GM12872 (cell line): ENCODE measurements at regions not wholly inside any gene's neighbourhood (a gene's known extent, or its start where the extent isn't known, plus 50 kb on each side); places are given as distances from the start of the nearest gene placed in this dataset.

ENCODE experiments used
- TF ChIP-seq, protein P1 (sequence below): IDR thresholded peaks from 3 replicates; pipeline ENCODE4 v1.5.1; 2011; ENCODE audit warnings: low read depth, mild to moderate bottlenecking, low read length, moderate library complexity; ENCODE audit not compliant: insufficient read depth

DNA sequence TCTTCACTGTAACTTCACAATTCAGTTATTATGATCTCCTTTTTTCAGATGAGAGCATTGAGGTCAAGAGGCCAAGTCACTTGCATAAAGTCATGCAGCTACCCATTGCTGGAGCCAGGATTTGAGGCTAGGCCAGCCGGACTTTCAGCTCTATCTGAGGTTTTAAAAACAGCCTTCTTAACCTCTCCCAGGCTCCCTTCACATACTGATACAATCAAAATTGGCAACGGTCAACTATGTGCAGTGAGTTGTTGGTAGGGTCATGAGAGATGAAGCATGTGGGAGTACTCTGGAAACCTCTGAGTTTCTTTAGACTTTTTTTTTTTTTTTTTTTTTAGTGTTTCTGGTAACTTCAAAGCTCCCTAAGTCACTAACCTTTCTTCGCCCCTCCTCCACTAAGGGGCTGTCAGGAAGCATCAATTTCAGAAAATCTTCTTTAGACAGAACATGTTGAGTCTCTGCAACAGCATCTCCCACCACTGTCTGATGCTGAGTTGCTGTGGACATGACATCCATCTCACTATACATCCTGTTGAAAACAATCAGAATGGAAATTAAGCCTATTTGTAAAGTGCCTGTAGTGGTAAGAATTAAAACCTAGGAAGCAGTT is 201.8 kb downstream of the SIPA1L2 start:
- TF ChIP-seq, protein P1, sequence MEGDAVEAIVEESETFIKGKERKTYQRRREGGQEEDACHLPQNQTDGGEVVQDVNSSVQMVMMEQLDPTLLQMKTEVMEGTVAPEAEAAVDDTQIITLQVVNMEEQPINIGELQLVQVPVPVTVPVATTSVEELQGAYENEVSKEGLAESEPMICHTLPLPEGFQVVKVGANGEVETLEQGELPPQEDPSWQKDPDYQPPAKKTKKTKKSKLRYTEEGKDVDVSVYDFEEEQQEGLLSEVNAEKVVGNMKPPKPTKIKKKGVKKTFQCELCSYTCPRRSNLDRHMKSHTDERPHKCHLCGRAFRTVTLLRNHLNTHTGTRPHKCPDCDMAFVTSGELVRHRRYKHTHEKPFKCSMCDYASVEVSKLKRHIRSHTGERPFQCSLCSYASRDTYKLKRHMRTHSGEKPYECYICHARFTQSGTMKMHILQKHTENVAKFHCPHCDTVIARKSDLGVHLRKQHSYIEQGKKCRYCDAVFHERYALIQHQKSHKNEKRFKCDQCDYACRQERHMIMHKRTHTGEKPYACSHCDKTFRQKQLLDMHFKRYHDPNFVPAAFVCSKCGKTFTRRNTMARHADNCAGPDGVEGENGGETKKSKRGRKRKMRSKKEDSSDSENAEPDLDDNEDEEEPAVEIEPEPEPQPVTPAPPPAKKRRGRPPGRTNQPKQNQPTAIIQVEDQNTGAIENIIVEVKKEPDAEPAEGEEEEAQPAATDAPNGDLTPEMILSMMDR: no peak

DNA sequence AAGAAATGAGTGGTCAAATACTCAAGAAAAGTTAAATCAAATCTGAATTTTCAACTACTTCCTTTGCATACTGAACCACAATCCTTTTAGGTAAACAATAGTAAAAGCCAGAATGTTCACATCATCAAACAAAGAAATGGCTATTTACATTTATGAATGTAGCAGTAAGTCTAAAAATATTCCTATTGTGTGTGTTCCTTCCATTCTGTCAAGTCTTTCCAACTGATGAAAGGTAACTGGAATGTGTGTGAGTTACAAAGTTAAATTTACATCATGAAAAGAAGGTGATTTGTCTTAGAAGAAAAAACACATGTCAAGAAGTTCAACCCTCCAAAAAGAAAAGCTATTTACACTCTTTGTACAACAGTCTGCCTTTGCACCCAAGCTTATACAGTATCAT is 203.1 kb downstream of the SIPA1L2 start:
- TF ChIP-seq, protein P1: no peak

DNA sequence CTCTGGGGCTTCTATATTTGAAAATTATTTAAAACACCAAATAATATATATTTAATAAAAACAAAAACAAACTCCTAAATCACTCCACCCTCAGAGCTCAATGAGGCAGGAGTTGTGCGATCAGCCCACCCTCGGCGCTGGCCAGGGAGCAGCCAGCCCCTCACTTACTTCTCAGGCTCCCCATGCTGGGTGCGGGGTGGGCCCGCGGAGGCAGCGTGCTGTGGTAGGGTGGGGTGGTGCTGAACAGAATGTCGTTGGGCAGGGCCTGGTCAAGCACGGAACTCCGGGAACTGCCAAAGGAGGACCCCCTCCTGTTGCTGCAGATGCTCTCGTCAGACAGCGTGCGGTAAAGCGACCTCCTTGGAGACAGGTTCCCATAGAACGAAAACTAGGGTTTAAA is 204.5 kb downstream of the SIPA1L2 start:
- TF ChIP-seq, protein P1: no peak

DNA sequence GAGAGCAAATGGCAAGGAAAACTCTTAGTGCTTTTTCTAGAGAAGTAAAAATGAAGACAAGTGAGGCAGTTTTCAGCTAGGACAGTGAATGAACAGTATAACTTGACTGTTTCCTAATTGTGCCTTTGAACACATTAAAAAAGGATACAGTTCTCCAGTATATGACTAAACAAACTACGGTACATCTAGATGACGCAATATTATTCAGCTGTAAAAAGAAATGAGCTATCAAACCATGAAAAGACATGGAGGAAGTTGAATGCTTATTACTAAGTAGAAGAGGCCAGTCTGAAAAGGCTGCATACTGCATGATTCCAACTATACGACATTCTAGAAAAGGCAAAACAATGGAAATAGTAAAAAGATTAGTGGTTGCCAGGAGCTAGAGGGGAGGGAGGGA is 206.3 kb downstream of the SIPA1L2 start:
- TF ChIP-seq, protein P1: no peak

DNA sequence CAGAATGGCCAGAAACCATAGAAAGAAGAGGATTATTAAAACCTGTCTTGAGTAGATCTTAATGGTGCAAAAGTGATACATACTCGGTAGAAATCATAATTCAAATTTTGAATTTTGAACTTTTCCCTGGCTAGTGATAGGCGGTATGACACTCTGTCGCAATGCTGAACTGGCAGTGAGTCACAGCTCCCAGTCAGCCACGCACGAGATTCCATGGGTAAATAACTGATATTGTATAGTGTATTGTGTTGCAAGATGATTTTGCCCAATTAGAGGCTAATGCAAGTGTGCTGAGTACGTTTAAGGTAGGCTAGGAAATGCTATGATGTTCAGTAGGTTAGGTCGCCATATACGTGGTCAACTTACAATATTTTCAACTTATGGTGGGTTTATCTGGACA is 207.0 kb downstream of the SIPA1L2 start:
- TF ChIP-seq, protein P1: no peak

DNA sequence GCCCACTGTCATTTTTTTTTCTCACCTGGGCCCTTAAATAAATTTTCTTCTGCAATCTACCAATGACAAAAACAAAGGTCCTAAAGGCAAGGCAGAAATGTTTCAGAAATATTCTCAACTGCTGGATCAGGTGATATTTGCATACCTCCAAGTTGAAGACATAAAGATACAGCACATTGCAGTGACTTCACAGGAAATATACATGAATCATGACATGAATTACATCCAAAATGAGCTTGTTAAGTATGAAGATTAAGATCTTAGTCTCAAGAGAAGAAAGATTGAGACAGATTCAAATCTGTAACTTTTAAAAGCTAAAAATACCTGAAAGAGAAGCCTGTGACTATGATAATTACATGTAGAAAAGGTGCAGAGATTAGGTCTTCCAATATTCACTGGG is 207.8 kb downstream of the SIPA1L2 start:
- TF ChIP-seq, protein P1: no peak

DNA sequence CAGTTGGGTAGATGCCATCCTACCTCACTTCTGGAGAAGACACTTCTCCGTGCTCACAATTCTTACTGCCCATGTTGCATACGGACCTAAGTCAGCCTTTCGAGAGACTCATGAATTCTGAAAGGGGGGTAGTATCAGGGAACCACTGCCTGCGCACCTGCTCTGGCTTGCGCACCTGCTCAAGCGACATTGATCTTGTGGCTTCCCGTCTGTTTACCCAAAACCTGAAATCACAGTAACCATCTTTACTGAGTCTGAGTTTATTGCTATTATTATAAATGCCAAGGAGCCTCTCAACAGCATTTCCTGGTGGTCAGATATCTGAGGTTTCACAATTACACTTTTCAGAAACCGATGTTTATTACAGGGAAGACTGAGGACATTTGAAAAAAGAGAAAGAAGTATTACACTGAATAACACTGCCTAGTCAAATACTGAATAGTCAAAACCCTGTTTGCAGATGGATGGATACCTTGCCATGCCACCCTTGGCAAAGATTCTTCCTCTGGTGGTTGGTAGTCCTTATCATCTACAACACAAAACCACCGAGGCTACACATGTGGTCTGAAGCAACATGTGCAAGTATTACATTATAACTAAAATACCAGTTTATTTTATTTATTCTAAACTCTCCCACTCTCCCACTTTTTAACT is 208.7 kb downstream of the SIPA1L2 start:
- TF ChIP-seq, protein P1: no peak
